GM12864 (cell line): ENCODE measurements at regions not wholly inside any gene's neighbourhood (a gene's known extent, or its start where the extent isn't known, plus 50 kb on each side); places are given as distances from the start of the nearest gene placed in this dataset.

Experiments used
- DNase-seq: peaks from one replicate; pipeline ENCODE4 v3.0.0-alpha.2; 2011; ENCODE audit warnings: low read depth
- H3K4me3 ChIP-seq: 2 replicates; pipeline ENCODE4 v1.5.1; 2011; ENCODE audit warnings: mild to moderate bottlenecking, low read depth, low read length, control low read depth
- CTCF ChIP-seq: IDR thresholded peaks from 2 replicates; pipeline ENCODE4 v1.5.1; 2011; ENCODE audit warnings: low read depth, mild to moderate bottlenecking, moderate library complexity, low read length, control low read depth, inconsistent platforms; ENCODE audit errors: missing control alignments

GRCh38 chr1:34270181-34270580 is 93.5 kb downstream of the C1orf94 start:
- DNase-seq, result no peak
- H3K4me3 ChIP-seq, result no peak overlapping the region
- TF ChIP-seq CTCF, result no peak

GRCh38 chr1:34272152-34272551 is 95.4 kb downstream of the C1orf94 start:
- H3K4me3 ChIP-seq, result no peak overlapping the region
- no peak for DNase-seq
- TF ChIP-seq CTCF, result no peak

GRCh38 chr1:34275150-34275549 is 98.4 kb downstream of the C1orf94 start:
- no peak for DNase-seq
- H3K4me3 ChIP-seq, result no peak overlapping the region
- TF ChIP-seq CTCF, result no peak

- H3K4me3 ChIP-seq, result no peak overlapping the region
- no peak for TF ChIP-seq CTCF
- DNase-seq, result no peak
Observed at GRCh38 chr1:34276606-34277005, 99.9 kb downstream of the C1orf94 start.

GRCh38 chr1:34277150-34277549 is 100.4 kb downstream of the C1orf94 start:
- DNase-seq, result no peak
- no peak for TF ChIP-seq CTCF
- H3K4me3 ChIP-seq, result no peak overlapping the region

- DNase-seq, result no peak
- TF ChIP-seq CTCF, result no peak
- no peak overlapping the region for H3K4me3 ChIP-seq
Observed at GRCh38 chr1:34278211-34278610, 101.5 kb downstream of the C1orf94 start.

- DNase-seq, result no peak
- H3K4me3 ChIP-seq, result no peak overlapping the region
- TF ChIP-seq CTCF, result no peak
Observed at GRCh38 chr1:34279971-34280370, 103.3 kb downstream of the C1orf94 start.
